OCI-LY7 (cell line): ENCODE measurements at regions not wholly inside any gene's neighbourhood (a gene's known extent, or its start where the extent isn't known, plus 50 kb on each side); places are given as distances from the start of the nearest gene placed in this dataset.

Experiments used
- EZH2phosphoT487 ChIP-seq: fragments of 200-600 bp; sonication (generic); IDR thresholded peaks from 2 replicates; pipeline ENCODE4 v1.6.1; 2018; ENCODE audit warnings: low read depth, borderline replicate concordance, mild to moderate bottlenecking, mixed run types, antibody characterized with exemption, low read length, moderate library complexity, mixed read lengths
- TF ChIP-seq, protein P1 (sequence below): fragments of 200-600 bp; sonication (generic); conservative IDR thresholded peaks from 2 replicates; pipeline ENCODE4 v1.5.1; 2014; ENCODE audit warnings: mild to moderate bottlenecking, antibody characterized with exemption, low read length, moderate library complexity, mixed read lengths

DNA sequence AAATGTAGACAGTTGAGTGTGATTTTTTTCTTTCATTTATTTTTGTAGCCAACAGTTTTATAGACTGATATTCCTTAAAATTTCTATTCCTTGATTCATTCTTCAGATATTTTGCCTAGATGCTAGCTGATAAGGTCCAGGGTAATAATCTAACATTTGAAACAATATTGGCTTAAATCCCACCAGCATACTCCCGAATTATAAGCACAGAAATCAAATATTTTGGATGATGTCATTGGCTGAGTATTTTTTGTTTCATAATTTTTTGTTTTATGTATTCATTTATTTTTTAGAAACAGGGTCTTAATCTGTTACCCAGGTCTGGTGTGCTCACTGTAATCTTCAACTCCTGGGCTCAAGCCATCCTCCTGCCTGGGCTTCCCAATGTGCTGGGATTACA is 88.4 kb downstream of the ISL1 start:
- TF ChIP-seq, protein P1, sequence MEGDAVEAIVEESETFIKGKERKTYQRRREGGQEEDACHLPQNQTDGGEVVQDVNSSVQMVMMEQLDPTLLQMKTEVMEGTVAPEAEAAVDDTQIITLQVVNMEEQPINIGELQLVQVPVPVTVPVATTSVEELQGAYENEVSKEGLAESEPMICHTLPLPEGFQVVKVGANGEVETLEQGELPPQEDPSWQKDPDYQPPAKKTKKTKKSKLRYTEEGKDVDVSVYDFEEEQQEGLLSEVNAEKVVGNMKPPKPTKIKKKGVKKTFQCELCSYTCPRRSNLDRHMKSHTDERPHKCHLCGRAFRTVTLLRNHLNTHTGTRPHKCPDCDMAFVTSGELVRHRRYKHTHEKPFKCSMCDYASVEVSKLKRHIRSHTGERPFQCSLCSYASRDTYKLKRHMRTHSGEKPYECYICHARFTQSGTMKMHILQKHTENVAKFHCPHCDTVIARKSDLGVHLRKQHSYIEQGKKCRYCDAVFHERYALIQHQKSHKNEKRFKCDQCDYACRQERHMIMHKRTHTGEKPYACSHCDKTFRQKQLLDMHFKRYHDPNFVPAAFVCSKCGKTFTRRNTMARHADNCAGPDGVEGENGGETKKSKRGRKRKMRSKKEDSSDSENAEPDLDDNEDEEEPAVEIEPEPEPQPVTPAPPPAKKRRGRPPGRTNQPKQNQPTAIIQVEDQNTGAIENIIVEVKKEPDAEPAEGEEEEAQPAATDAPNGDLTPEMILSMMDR, result no peak
- TF ChIP-seq EZH2phosphoT487, result no peak
